GM12878 (cell line): ENCODE measurements at regions not wholly inside any gene's neighbourhood (a gene's known extent, or its start where the extent isn't known, plus 50 kb on each side); places are given as distances from the start of the nearest gene placed in this dataset.

Source experiments
- ATAC-seq: fragments of 200-7000 bp; cut with Tn5 transposase; 3 replicates; pipeline ENCODE4 v1.9.1; 2020; ENCODE audit warnings: mild to moderate bottlenecking, moderate library complexity
- BruUV-seq: library from RNA; stranded (reverse); fragments of 400-500 nt; replicated peaks from 2 replicates; lab custom pipeline; 2021; lab: Mats Ljungman, UMichigan
- CTCF ChIA-PET: fragments of 300-600 bp; sonication (Branson Sonifier 250); formaldehyde crosslinking; extraction: SDS; loops from one replicate; lab custom pipeline; 2021; ENCODE audit warnings: inconsistent platforms; lab: Yijun Ruan, JAX
- POLR2A ChIA-PET: fragments of 350-600 bp; formaldehyde crosslinking; extraction: SDS; loops from one replicate; lab custom pipeline; 2021; ENCODE audit warnings: inconsistent platforms; lab: Charles Lee
- RAD21 ChIA-PET: fragments of 300-600 bp; sonication (Branson Sonifier 250); formaldehyde crosslinking; loops from one replicate; lab custom pipeline; 2023; ENCODE audit warnings: antibody characterized with exemption; ENCODE audit not compliant: unreplicated experiment; lab: Charles Lee
- SMC1A ChIA-PET: fragments of 300-600 bp; sonication (Branson Sonifier 250); formaldehyde crosslinking; loops from one replicate; lab custom pipeline; 2023; ENCODE audit not compliant: unreplicated experiment, uncharacterized antibody; lab: Charles Lee
- DNase-seq: peaks from one replicate; pipeline ENCODE4 v3.0.0-alpha.2; 2011; ENCODE audit warnings: low read depth, low spot score
- FAIRE-seq: peaks from 3 replicates; lab custom pipeline; 2011; peaks lifted over from hg19 to GRCh38; lab: Jason Lieb, UNC
- H2AFZ ChIP-seq: 2 replicates; pipeline ENCODE4 v1.6.0; 2011; ENCODE audit warnings: low read depth, low read length, control low read depth; ENCODE audit not compliant: control insufficient read depth
- H3K27ac ChIP-seq: 2 replicates; pipeline ENCODE4 v1.5.1; 2011; ENCODE audit warnings: control low read depth; ENCODE audit not compliant: control insufficient read depth, insufficient read depth
- H3K27me3 ChIP-seq, 2 experiments: replicated peaks in 1 of 2; 2 replicates each; pipeline versions ENCODE4 v1.6.0 to v1.6.1; 2011; ENCODE audit warnings: low read length in 1 of 2; ENCODE audit not compliant: control insufficient read depth in 2 of 2, insufficient read depth in 2 of 2
- H3K36me3 ChIP-seq, 2 experiments: 2 replicates each; pipeline ENCODE4 v1.5.1; 2011; ENCODE audit warnings: low read length in 1 of 2; ENCODE audit not compliant: control insufficient read depth in 2 of 2, insufficient read depth in 2 of 2
- H3K4me1 ChIP-seq: 2 replicates; pipeline ENCODE4 v1.6.1; 2011; ENCODE audit warnings: mild to moderate bottlenecking, low read length, moderate library complexity, mixed read lengths; ENCODE audit not compliant: control insufficient read depth, insufficient read depth
- H3K4me2 ChIP-seq: 2 replicates; pipeline ENCODE4 v1.6.0; 2011; ENCODE audit warnings: control low read depth; ENCODE audit not compliant: control insufficient read depth, insufficient read depth
- H3K4me3 ChIP-seq: fragments of 200-600 bp; sonication (generic); 2 replicates; pipeline ENCODE4 v1.5.1; 2016
- H3K79me2 ChIP-seq: 2 replicates; pipeline ENCODE4 v1.6.0; 2011; ENCODE audit warnings: low read length; ENCODE audit not compliant: control insufficient read depth, insufficient read depth
- H3K9ac ChIP-seq: 2 replicates; pipeline ENCODE4 v1.8.0; 2011; ENCODE audit warnings: low read length, control low read depth, mixed read lengths; ENCODE audit not compliant: control insufficient read depth, insufficient read depth
- H3K9me3 ChIP-seq: replicated peaks from 3 replicates; pipeline ENCODE4 v1.5.1; 2011; ENCODE audit warnings: mild to moderate bottlenecking, low read length; ENCODE audit not compliant: control insufficient read depth, insufficient read depth
- H4K20me1 ChIP-seq: 2 replicates; pipeline ENCODE4 v1.6.0; 2011; ENCODE audit not compliant: control insufficient read depth, insufficient read depth
- ASH2L ChIP-seq: fragments of 300-600, 200-600 bp; sonication (generic); IDR thresholded peaks from 2 replicates; pipeline ENCODE4 v1.6.1; 2017; ENCODE audit warnings: low read depth, mild to moderate bottlenecking, borderline replicate concordance
- KLF5 ChIP-seq: fragments of 450-650 bp; IDR thresholded peaks from 2 replicates; pipeline ENCODE4 v1.6.1; 2014; ENCODE audit warnings: mild to moderate bottlenecking; ENCODE audit not compliant: partially characterized antibody
- MTA2 ChIP-seq: fragments of 450-650 bp; IDR thresholded peaks from 2 replicates; pipeline ENCODE4 v1.6.1; 2016; ENCODE audit warnings: low read depth, mild to moderate bottlenecking, moderate library complexity
- NRF1 ChIP-seq: conservative IDR thresholded peaks from 2 replicates; pipeline ENCODE4 v1.6.1; 2011; ENCODE audit warnings: mild to moderate bottlenecking, low read depth, low read length, improper control_type of control experiment
- RELB ChIP-seq: fragments of 450-650 bp; IDR thresholded peaks from 2 replicates; pipeline ENCODE4 v1.6.1; 2017; ENCODE audit warnings: low read depth, mild to moderate bottlenecking, moderate library complexity
- SUPT20H ChIP-seq: IDR thresholded peaks from 2 replicates; pipeline ENCODE4 v1.6.1; 2011; ENCODE audit warnings: low read depth, mild to moderate bottlenecking, low read length, moderate library complexity, borderline replicate concordance; ENCODE audit not compliant: control insufficient read depth
- TBL1XR1 ChIP-seq: IDR thresholded peaks from 2 replicates; pipeline ENCODE4 v1.6.1; 2012; ENCODE audit warnings: low read depth, low read length, improper control_type of control experiment
- USF2 ChIP-seq: IDR thresholded peaks from 2 replicates; pipeline ENCODE4 v1.6.1; 2011; ENCODE audit warnings: low read depth, low read length, improper control_type of control experiment, borderline replicate concordance
- ZNF24 ChIP-seq: fragments of 450-650 bp; IDR thresholded peaks from 2 replicates; pipeline ENCODE4 v1.6.1; 2017; ENCODE audit warnings: antibody characterized with exemption, mild to moderate bottlenecking
- WGBS: methylation state at CpG from one replicate; pipeline ENCODE4 v1.1.6; 2016; ENCODE audit warnings: low lambda C conversion rate; ENCODE audit not compliant: insufficient replicate concordance, insufficient coverage; ENCODE audit errors: missing lambda C conversion rate; 5-methylcytosine and 5-hydroxymethylcytosine counted together
- in situ Hi-C: fragments of 300-500 bp; cut with MboI; formaldehyde crosslinking; loops from 9 replicates; pipeline ENCODE4 v1.14.3; 2018; ENCODE audit warnings: mixed read lengths
- intact Hi-C: fragments of 100-400 bp; cut with micrococcal nuclease; formaldehyde crosslinking; loops from one replicate; pipeline ENCODE4 v1.14.2; 2022; ENCODE audit not compliant: unreplicated experiment

GRCh38 chr12:61750604-61751003 is 509.6 kb upstream of the USP15 start:
- RAD21 ChIA-PET, result no interaction called here

More at GRCh38 chr12:61750604-61751003, 509.6 kb upstream of the USP15 start:
- SMC1A ChIA-PET, result no interaction called here
- Histone ChIP-seq H3K9ac (no peak overlapping the region), H2AFZ (no peak overlapping the region), H3K79me2 (no peaks in the 10 kb centered on the region), H3K9me3 (no peaks in the 10 kb centered on the region), H3K27ac (no peak overlapping the region), H3K4me1 (no peaks in the 10 kb centered on the region), H3K4me3 (no peak overlapping the region), H3K27me3 (no peaks in the 10 kb centered on the region), H3K36me3 (no peaks in the 10 kb centered on the region), H3K4me2 (no peak overlapping the region), H4K20me1 (no peaks in the 10 kb centered on the region)
- POLR2A ChIA-PET, result no interaction called here
- DNase-seq (no peak), FAIRE-seq (no peak), ATAC-seq (no peak)
- in situ Hi-C loops (no loop called here), intact Hi-C loops (no loop called here)
- 75% methylated on average over 1 of the region's 1 CpG for WGBS
- no TSS peak for BruUV-seq
- CTCF ChIA-PET, result no interaction called here
- TF ChIP-seq RELB (no peak), KLF5 (no peak), MTA2 (no peak), ASH2L (no peak), SUPT20H (no peak), ZNF24 (no peak), USF2 (no peak), TBL1XR1 (no peak), NRF1 (no peak)
